DOHH2 (cell line): ENCODE measurements at regions not wholly inside any gene's neighbourhood (a gene's known extent, or its start where the extent isn't known, plus 50 kb on each side); places are given as distances from the start of the nearest gene placed in this dataset.

Experiments used
- EZH2phosphoT487 ChIP-seq: fragments of 200-600 bp; sonication (generic); IDR thresholded peaks from 2 replicates; pipeline ENCODE4 v1.6.1; 2017; ENCODE audit warnings: borderline replicate concordance, mild to moderate bottlenecking, antibody characterized with exemption, low read length, moderate library complexity, mixed read lengths
- TF ChIP-seq, protein P1 (sequence below): fragments of 200-600 bp; sonication (generic); IDR thresholded peaks from one replicate; pipeline ENCODE4 v1.5.1; 2014; ENCODE audit warnings: antibody characterized with exemption, mild to moderate bottlenecking, low read depth, low read length; ENCODE audit not compliant: poor library complexity, severe bottlenecking

GRCh38 chr6:113121571-113121970 lies 735.6 kb upstream of the MARCKS start:
- TF ChIP-seq, protein P1, sequence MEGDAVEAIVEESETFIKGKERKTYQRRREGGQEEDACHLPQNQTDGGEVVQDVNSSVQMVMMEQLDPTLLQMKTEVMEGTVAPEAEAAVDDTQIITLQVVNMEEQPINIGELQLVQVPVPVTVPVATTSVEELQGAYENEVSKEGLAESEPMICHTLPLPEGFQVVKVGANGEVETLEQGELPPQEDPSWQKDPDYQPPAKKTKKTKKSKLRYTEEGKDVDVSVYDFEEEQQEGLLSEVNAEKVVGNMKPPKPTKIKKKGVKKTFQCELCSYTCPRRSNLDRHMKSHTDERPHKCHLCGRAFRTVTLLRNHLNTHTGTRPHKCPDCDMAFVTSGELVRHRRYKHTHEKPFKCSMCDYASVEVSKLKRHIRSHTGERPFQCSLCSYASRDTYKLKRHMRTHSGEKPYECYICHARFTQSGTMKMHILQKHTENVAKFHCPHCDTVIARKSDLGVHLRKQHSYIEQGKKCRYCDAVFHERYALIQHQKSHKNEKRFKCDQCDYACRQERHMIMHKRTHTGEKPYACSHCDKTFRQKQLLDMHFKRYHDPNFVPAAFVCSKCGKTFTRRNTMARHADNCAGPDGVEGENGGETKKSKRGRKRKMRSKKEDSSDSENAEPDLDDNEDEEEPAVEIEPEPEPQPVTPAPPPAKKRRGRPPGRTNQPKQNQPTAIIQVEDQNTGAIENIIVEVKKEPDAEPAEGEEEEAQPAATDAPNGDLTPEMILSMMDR: no peak
- no peak for TF ChIP-seq EZH2phosphoT487
